IMR-90 (cell line): ENCODE measurements at regions not wholly inside any gene's neighbourhood (a gene's known extent, or its start where the extent isn't known, plus 50 kb on each side); places are given as distances from the start of the nearest gene placed in this dataset.

Source experiments
- ATAC-seq: fragments of 200-7000 bp; cut with Tn5 transposase; 2 replicates; pipeline ENCODE4 v1.9.1; 2020; ENCODE audit warnings: low read depth, mild to moderate bottlenecking, moderate library complexity
- BruUV-seq: library from RNA; stranded (reverse); fragments of 400-500 nt; replicated peaks from 2 replicates; lab custom pipeline; 2021; lab: Mats Ljungman, UMichigan
- CTCF ChIA-PET: fragments of 300-600 bp; formaldehyde crosslinking; extraction: SDS; loops from one replicate; lab custom pipeline; 2021; ENCODE audit warnings: antibody characterized with exemption; lab: Yijun Ruan, JAX
- POLR2A ChIA-PET: fragments of 300-600 bp; sonication (Branson Sonifier 250); formaldehyde crosslinking; loops from one replicate; lab custom pipeline; 2022; ENCODE audit warnings: antibody characterized with exemption; ENCODE audit not compliant: unreplicated experiment; lab: Charles Lee
- DNase-seq: peaks from one replicate; pipeline ENCODE4 v3.0.0; 2013
- H2AFZ ChIP-seq: replicated peaks from 2 replicates; pipeline ENCODE3; 2013; ENCODE audit warnings: low read length, mild to moderate bottlenecking; ENCODE audit not compliant: poor library complexity
- H2AK5ac ChIP-seq: 2 replicates; pipeline ENCODE4 v1.6.1; 2013; ENCODE audit warnings: low read depth, low read length, inconsistent platforms
- H2AK9ac ChIP-seq: replicated peaks from 2 replicates; pipeline ENCODE3; 2013; ENCODE audit warnings: mild to moderate bottlenecking, low read depth, low read length, moderate library complexity; ENCODE audit not compliant: poor library complexity
- H2BK120ac ChIP-seq: 2 replicates; pipeline ENCODE4 v1.6.1; 2013; ENCODE audit warnings: low read depth, low read length, inconsistent platforms
- H2BK15ac ChIP-seq: 3 replicates; pipeline ENCODE4 v1.6.1; 2013; ENCODE audit warnings: low read depth, low read length, inconsistent platforms
- H2BK20ac ChIP-seq: 2 replicates; pipeline ENCODE4 v1.6.1; 2013; ENCODE audit warnings: low read depth, mild to moderate bottlenecking, inconsistent platforms, low read length, moderate library complexity
- H2BK5ac ChIP-seq: 2 replicates; pipeline ENCODE4 v1.6.1; 2013; ENCODE audit warnings: mild to moderate bottlenecking, low read depth, low read length, inconsistent platforms; ENCODE audit not compliant: poor library complexity, severe bottlenecking
- H3K14ac ChIP-seq: replicated peaks from 2 replicates; pipeline ENCODE4 v1.6.1; 2013; ENCODE audit warnings: low read depth, low read length, inconsistent platforms
- H3K18ac ChIP-seq: 2 replicates; pipeline ENCODE4 v1.6.1; 2013; ENCODE audit warnings: low read depth, low read length, control low read depth
- H3K23ac ChIP-seq: 2 replicates; pipeline ENCODE4 v1.6.1; 2013; ENCODE audit warnings: low read depth, low read length, inconsistent platforms
- H3K27ac ChIP-seq: 2 replicates; pipeline ENCODE4 v1.5.1; 2013; ENCODE audit warnings: mild to moderate bottlenecking, control low read depth, low read length; ENCODE audit not compliant: insufficient read depth
- H3K27me3 ChIP-seq: 2 replicates; pipeline ENCODE4 v1.6.1; 2013; ENCODE audit warnings: low read length; ENCODE audit not compliant: control insufficient read depth, insufficient read depth
- H3K36me3 ChIP-seq: 2 replicates; pipeline ENCODE4 v1.6.1; 2013; ENCODE audit warnings: low read length, mixed read lengths; ENCODE audit not compliant: control insufficient read depth, insufficient read depth
- H3K4ac ChIP-seq: 2 replicates; pipeline ENCODE4 v1.6.1; 2013; ENCODE audit warnings: low read depth, low read length, inconsistent platforms
- H3K4me1 ChIP-seq: 2 replicates; pipeline ENCODE4 v1.6.1; 2013; ENCODE audit warnings: low read length, mixed read lengths; ENCODE audit not compliant: control insufficient read depth, insufficient read depth
- H3K4me2 ChIP-seq: 2 replicates; pipeline ENCODE4 v1.6.1; 2013; ENCODE audit warnings: low read depth, mild to moderate bottlenecking, control low read depth, low read length, moderate library complexity
- H3K4me3 ChIP-seq: 2 replicates; pipeline ENCODE4 v1.5.1; 2013; ENCODE audit warnings: low read depth, mild to moderate bottlenecking, control low read depth, low read length, moderate library complexity; ENCODE audit not compliant: insufficient read depth
- H3K56ac ChIP-seq: 2 replicates; pipeline ENCODE4 v1.6.1; 2013; ENCODE audit warnings: low read length, inconsistent platforms; ENCODE audit not compliant: insufficient read depth; ENCODE audit errors: extremely low read depth
- H3K79me1 ChIP-seq, 2 experiments: 2 replicates each; pipeline ENCODE4 v1.6.1; 2013; ENCODE audit warnings: low read length in 2 of 2, inconsistent platforms in 1 of 2, low read depth in 1 of 2
- H3K9ac ChIP-seq: 2 replicates; pipeline ENCODE4 v1.6.1; 2013; ENCODE audit warnings: low read depth, low read length, control low read depth
- H3K9me1 ChIP-seq: 2 replicates; pipeline ENCODE4 v1.6.1; 2013; ENCODE audit warnings: low read length, inconsistent platforms; ENCODE audit not compliant: insufficient read depth
- H3K9me3 ChIP-seq: 2 replicates; pipeline ENCODE4 v1.6.1; 2013; ENCODE audit warnings: low read length; ENCODE audit not compliant: control insufficient read depth, insufficient read depth
- H4K20me1 ChIP-seq: 2 replicates; pipeline ENCODE4 v1.6.1; 2013; ENCODE audit warnings: low read length, inconsistent platforms; ENCODE audit not compliant: insufficient read depth
- H4K5ac ChIP-seq: 2 replicates; pipeline ENCODE4 v1.6.1; 2013; ENCODE audit warnings: mild to moderate bottlenecking, low read depth, low read length, control low read depth
- H4K8ac ChIP-seq, 2 experiments: 2 replicates each; pipeline ENCODE4 v1.6.1; 2013; ENCODE audit warnings: low read depth in 2 of 2, low read length in 2 of 2, control low read depth in 1 of 2, inconsistent platforms in 1 of 2
- H4K91ac ChIP-seq: 2 replicates; pipeline ENCODE4 v1.6.1; 2013; ENCODE audit warnings: low read depth, low read length, inconsistent platforms; ENCODE audit not compliant: insufficient read depth
- FOS ChIP-seq: fragments of 150-350 bp; IDR thresholded peaks from 2 replicates; pipeline ENCODE4 v1.6.1; 2016; ENCODE audit warnings: low read depth, low read length
- MAFK ChIP-seq: IDR thresholded peaks from 2 replicates; pipeline ENCODE4 v1.6.1; 2012; ENCODE audit warnings: low read depth, low read length, improper control_type of control experiment
- POLR2A ChIP-seq: IDR thresholded peaks from 2 replicates; pipeline ENCODE4 v1.6.1; 2012; ENCODE audit warnings: mild to moderate bottlenecking, low read depth, low read length
- WGBS, 2 experiments: methylation state at CpG; one replicate each; pipeline versions ENCODE4 v1.1.5 to v1.1.7; 2013; ENCODE audit warnings: missing lambda C conversion rate in 2 of 2; ENCODE audit not compliant: insufficient read length in 1 of 2; ENCODE audit errors: extremely low coverage in 2 of 2; 5-methylcytosine and 5-hydroxymethylcytosine counted together
- dilution Hi-C: fragments of 300-500 bp; cut with HindIII; formaldehyde crosslinking; loops from one replicate; pipeline ENCODE4 v1.14.3; 2018; ENCODE audit warnings: low sequenced_read_pairs; ENCODE audit not compliant: unreplicated experiment
- in situ Hi-C: fragments of 300-500 bp; cut with MboI; formaldehyde crosslinking; loops from 3 replicates; pipeline ENCODE4 v1.14.3; 2019; ENCODE audit warnings: low sequenced_read_pairs, inconsistent platforms, mixed read lengths
- intact Hi-C: fragments of 100-400 bp; cut with micrococcal nuclease; formaldehyde crosslinking; loops from 2 replicates; pipeline ENCODE4 v1.10.0; 2022
- TF ChIP-seq, protein P1 (sequence below): conservative IDR thresholded peaks from 2 replicates; pipeline ENCODE4 v1.5.1; 2012; ENCODE audit warnings: mild to moderate bottlenecking, low read depth, low read length, improper control_type of control experiment

DNA sequence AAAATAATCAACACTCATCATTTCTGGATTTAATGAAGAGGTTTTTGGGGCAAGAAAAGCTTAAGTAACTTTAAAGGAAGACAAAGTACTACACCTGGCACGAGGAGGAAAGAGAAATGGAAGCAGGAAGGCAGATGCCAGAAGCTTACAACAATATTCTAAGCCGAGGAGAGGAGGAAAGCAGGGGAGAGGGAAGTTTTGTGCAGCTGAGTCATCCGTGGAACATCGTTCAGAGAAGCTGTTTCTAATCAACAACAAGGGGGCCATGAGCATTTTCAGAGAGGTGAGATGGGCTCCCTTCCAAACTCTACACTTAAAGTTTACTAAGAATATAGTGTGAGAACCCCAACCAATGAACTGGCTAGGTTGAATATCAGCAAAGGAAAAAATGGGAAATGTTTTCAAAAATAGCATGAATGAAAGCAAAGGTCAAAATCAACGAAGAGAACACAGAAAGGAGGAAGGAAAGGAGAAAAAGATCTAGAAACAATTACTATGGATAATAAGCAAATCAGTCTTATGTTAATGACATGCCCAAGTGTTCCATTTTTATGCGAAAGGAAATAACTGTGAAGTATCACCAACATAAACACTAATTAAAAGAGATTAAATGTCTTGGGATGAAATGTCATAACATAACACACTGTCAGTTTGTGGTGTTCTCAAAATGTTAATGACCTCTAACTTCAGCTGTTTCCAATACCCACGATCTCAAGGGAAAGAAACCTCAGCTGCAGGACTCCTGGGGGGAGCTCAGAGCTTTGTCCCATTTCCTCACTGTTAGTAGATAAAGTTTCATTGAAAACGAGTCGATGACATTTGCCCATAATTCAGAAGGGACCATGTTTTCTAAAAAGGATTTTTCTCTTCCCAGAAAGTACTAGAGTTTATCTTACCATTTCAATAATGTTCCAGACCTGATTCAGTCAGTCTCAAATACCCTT is 203.4 kb upstream of the STXBP5 start:
- Histone ChIP-seq H3K79me1 (no peaks in the 10 kb centered on the region), H3K4me1 (peaks cover 6% of the 10 kb centered on the region), H2BK20ac (peak overlapping the region; percentile 64), H3K9me1 (peaks cover 9% of the 10 kb centered on the region), H2BK5ac (no peak overlapping the region), H2BK120ac (peak overlapping the region; percentile 51; the same call in 1 of the 2 replicates), H3K9me3 (no peaks in the 10 kb centered on the region), H3K9ac (no peak overlapping the region), H3K27ac (no peak overlapping the region; the same call in 1 of the 2 replicates), H2AK5ac (no peak overlapping the region), H3K4me2 (peak overlapping the region; percentile 50), H4K5ac (no peak overlapping the region), H4K91ac (no peak overlapping the region), H3K4ac (peak overlapping the region; percentile 0; the same call in 1 of the 2 replicates), H3K27me3 (no peaks in the 10 kb centered on the region), H3K36me3 (no peaks in the 10 kb centered on the region), H2BK15ac (no peak overlapping the region), H3K14ac (0 out of 2 replicates have a peak overlapping the region, but pooled peaks have one; percentile 29), H3K23ac (no peak overlapping the region), H4K8ac (0 out of 4 replicates have a peak overlapping the region, but pooled peaks of 1 of the 2 experiments have one; percentile 34), H4K20me1 (no peaks in the 10 kb centered on the region), H3K56ac (no peak overlapping the region), H2AFZ (no peak overlapping the region), H2AK9ac (no peak overlapping the region), H3K18ac (peak overlapping the region; percentile 46), H3K4me3 (no peak overlapping the region)
- dilution Hi-C loops: no loop called here
- TF ChIP-seq, protein P1, sequence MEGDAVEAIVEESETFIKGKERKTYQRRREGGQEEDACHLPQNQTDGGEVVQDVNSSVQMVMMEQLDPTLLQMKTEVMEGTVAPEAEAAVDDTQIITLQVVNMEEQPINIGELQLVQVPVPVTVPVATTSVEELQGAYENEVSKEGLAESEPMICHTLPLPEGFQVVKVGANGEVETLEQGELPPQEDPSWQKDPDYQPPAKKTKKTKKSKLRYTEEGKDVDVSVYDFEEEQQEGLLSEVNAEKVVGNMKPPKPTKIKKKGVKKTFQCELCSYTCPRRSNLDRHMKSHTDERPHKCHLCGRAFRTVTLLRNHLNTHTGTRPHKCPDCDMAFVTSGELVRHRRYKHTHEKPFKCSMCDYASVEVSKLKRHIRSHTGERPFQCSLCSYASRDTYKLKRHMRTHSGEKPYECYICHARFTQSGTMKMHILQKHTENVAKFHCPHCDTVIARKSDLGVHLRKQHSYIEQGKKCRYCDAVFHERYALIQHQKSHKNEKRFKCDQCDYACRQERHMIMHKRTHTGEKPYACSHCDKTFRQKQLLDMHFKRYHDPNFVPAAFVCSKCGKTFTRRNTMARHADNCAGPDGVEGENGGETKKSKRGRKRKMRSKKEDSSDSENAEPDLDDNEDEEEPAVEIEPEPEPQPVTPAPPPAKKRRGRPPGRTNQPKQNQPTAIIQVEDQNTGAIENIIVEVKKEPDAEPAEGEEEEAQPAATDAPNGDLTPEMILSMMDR: no peak
- 0 out of 2 replicates have a peak, but pooled peaks have one; percentile 11 for TF ChIP-seq FOS
- TF ChIP-seq POLR2A: no peak
- TF ChIP-seq MAFK: no peak
- in situ Hi-C loops: no loop called here
- ATAC-seq (peak; percentile 83), DNase-seq (peak; percentile 79)
- ChIA-PET CTCF (no interaction called here), POLR2A (no interaction called here)
- intact Hi-C loops: no loop called here
- WGBS, 2 experiments: no CpG with 5 or more reads among the region's 9 CpGs
- no TSS peak for BruUV-seq
